ENCODE measurements at regions not wholly inside any gene's neighbourhood (a gene's known extent, or its start where the extent isn't known, plus 50 kb on each side); places are given as distances from the start of the nearest gene placed in this dataset.
"Not testable (repeated sequence)": the region's sequence is repeated elsewhere in the genome, so short reads cannot be mapped to it uniquely, and the experiment has no call there.

- DNase-seq: no peak
Observed at GRCh38 chr6:147674099-147674498, 165.6 kb downstream of the SAMD5 start.

- no peak for DNase-seq
Observed at GRCh38 chr6:147674794-147675193, 166.3 kb downstream of the SAMD5 start.

DNA sequence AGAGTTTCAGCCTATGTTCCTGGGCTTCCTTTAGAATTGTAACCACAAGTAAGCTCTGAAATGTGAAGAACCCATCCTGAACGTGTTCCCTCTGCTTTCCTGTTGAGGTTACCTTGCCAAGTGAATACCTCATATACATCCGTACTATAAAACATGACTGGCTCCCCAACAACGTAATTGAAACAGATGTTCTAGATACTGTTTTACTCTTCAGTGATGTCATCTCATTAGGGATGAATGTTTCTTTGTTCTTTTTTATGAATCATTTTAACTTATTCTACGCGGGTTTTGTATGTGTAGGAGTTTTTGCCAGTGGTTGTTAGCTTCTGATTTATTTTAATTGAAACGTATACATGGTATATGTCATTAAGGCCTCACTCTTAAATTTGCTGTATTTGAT lies 166.8 kb downstream of the SAMD5 start:
- no peak for DNase-seq

DNA sequence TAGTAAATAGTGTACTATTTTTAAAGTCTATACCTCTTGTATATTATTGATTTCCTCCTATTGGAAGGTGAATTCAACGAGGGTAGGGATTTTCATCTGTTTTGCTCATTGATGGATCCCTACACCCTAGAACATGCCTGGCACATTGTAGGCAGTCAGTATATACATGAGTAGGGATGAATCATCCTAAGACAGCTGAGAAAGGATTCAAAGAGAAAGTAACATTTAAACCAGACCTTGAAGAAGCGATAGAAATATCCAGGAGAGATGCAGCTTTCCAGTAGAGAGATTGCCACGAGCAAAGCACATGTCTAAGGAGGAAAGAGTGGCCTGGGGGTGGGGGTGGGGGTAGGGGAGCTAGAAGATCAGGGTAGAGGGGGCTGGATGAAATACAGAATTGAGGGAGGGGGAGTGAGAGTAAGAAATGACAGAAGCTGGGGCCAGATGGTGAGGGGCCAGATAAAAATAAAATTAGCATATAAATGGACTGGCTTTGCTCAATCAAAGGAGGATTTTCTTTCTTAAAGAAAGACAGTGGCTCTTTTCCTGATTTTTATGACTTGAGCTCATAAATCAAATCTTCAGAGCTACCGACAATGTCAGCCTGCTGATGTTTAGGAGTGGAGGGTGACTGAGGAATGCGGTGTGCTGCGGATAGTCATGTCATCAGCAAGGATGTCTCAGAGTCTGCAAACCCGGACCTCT lies 168.2 kb downstream of the SAMD5 start:
- no peak for DNase-seq

DNA sequence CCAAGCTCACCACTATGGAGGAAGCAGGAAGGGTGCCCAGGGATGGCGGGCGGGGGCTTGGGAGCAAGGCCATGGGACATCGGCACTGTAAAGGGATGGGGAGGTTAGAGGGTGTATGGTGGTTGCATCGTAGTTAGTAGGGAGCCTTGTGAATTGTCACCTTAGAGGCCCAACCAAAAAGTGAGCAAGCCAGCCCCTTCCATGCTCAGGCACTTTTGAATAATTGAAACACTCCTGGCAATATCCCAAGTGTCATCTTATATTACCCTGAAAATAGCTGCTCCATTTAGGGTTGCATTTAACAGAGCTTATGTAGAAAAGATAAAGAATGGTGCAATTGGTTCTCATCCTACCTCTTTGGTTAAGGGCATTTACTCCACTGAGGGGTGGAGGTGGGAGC lies 169.2 kb downstream of the SAMD5 start:
- no peak for DNase-seq

GRCh38 chr6:147678253-147678652 lies 169.8 kb downstream of the SAMD5 start:
- DNase-seq: no peak

DNA sequence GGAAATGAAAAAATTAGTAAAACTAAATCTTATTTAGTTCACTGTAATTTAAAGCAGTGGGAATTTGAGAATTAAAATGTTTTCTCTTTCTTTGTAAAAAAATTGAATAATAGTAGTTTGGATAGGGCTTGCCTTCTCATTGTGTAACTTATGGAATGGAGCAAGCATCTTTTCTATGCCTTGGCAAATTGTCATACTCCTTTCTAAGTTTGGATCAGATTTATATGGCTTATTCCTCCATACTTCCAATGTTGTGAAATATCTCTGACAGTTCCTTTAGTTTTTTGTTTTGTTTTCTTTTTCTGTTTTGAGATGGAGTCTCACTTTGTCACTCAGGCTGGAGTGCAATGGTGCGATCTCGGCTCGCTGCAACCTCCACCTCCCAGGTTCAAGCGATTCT lies 176.4 kb downstream of the SAMD5 start:
- no peak for DNase-seq

GRCh38 chr6:147689398-147689797 lies 180.9 kb downstream of the SAMD5 start:
- no peak for DNase-seq

GRCh38 chr6:147691446-147691845 lies 183.0 kb downstream of the SAMD5 start:
- DNase-seq: no peak

- DNase-seq: no peak
Observed at GRCh38 chr6:147693181-147693580, 184.7 kb downstream of the SAMD5 start.

DNA sequence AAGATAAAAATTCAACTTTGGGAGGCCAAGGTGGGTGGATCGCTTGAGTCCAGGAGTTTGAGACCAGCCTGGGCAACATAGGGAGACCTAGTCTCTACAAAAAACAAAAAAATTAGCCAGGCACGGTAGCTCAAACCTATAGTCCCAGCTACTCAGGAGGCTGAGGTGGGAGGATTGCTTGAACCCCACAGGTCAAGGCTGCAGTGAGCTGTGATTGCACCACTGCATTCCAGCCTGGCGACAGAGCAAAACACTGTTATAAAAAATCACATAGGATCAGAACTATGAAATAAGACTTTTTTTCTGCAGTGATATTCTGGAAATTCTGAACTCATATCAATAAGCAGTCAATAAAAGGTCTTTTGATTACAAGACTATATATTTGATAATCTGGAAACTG lies 186.1 kb downstream of the SAMD5 start:
- not testable (repeated sequence) for DNase-seq

- no peak for DNase-seq
Observed at GRCh38 chr6:147695819-147696218, 187.3 kb downstream of the SAMD5 start.

GRCh38 chr6:147699140-147699539 lies 190.7 kb downstream of the SAMD5 start:
- DNase-seq: no peak

GRCh38 chr6:147699637-147700036 lies 191.1 kb downstream of the SAMD5 start:
- DNase-seq: no peak

GRCh38 chr6:147700436-147701209 lies 192.1 kb downstream of the SAMD5 start:
- DNase-seq: no peak

- DNase-seq: no peak
Observed at GRCh38 chr6:147704691-147705090, 196.2 kb downstream of the SAMD5 start.

GRCh38 chr6:147707524-147707923 lies 199.0 kb downstream of the SAMD5 start:
- DNase-seq: no peak

- DNase-seq: no peak
Observed at GRCh38 chr6:147708170-147708569, 199.7 kb downstream of the SAMD5 start.

DNA sequence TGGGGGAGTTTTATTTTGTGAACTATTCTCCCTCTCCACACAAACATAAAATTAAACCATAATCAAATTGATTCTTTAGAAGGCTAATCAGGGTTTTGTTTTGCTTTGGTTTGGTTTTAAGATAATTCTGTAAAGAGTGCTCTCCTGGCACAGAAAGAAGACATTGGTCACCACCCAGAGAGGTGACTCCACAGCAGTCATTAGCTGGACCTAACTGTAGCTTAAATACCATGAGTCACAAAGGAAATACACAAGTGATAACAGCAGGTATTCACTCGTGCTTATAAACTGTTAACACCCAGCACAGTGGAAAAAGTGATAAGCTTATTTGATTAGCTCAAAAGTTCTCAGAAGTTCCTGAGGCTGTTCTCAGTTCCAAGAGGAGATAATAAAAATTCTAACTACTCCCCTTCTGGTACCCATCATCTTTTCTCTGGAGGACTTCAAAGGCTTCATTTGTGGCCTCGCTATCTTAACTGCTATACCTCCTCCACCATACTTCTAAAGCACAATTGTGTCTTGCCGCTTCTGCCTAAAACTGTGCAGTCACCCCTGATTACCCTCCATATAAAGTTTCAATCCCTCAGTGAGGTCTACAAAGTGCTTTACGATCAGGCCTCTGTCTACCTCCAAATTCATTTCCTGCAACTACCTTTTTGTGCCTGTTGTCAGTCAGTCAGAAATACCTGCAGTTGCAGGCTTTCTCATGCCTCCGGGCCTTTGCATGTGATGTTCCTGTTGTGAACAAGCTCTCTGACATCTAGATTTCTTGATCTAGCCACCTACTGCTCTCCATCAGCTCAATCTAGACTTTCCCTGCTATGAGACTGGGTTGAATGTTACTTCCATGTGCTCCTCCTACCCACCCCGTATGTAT lies 201.1 kb downstream of the SAMD5 start:
- DNase-seq: no peak

DNA sequence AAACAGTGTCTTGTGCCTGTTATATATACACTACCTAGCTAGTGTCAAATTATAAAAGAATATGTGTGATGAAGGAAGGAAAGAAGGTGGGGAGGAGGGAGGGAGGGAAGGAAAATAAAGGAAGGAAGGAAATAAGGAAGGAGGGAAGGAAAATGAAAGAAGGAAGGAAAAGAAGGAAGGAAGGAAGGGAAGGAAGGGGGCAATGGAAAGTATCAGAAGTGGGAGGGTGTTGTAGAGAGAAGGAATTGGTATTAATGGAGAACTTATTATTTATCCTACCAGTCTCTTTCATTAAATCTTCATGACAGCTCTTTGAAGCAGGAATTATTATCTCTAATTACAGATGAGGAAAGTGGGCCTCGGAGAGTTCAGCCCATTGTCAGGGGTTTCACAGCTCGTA lies 202.4 kb downstream of the SAMD5 start:
- no peak for DNase-seq

- no peak for DNase-seq
Observed at GRCh38 chr6:147711476-147711875, 203.0 kb downstream of the SAMD5 start.

DNA sequence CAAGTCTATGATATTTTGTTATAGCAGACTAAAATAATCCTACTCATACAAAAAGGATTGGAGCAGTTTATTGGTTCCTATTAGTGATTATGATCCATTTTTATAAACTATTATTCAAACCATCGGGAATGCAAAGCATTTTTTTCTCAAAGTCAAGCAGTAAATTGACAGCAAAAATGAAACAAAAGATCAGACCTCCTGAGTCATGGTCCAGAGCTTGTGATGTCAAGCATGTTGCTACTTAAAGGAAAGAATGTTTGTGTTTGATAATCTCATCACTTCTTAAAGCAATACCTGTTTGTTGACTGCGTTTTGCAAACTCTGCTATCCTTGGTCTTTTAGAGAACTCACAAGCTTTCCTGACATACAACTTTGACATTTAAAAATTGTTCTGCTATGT lies 204.4 kb downstream of the SAMD5 start:
- no peak for DNase-seq

GRCh38 chr6:147715035-147715434 lies 206.5 kb downstream of the SAMD5 start:
- DNase-seq: no peak

DNA sequence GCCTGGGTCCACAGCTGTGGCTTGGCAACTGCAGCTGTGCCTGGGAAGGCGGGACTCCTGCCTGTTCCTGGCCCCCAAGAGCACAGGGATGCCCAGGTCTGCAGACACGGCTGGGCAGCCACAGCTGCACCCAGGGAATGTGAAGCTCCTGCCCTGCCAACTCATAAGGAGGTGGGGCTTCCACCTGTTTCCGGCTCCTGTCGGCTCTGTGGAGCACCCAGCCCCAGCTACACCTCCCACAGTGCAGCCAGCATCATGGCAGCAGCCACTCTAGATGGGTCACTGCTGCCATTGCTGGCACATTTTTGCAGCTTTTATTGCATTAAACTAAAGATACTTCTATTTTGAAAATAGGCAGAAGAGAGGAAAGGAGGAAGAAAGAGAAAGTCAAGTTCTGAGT lies 207.9 kb downstream of the SAMD5 start:
- no peak for DNase-seq

Measured in activated CD4-positive, alpha-beta T cell treated with anti-CD3 and anti-CD28 coated beads, Interleukin-2, amount 50 U/mL, for 16 hours (primary cell).